GM21423 (cell line): ENCODE measurements at regions not wholly inside any gene's neighbourhood (a gene's known extent, or its start where the extent isn't known, plus 50 kb on each side); places are given as distances from the start of the nearest gene placed in this dataset.

Experiments used
- ATAC-seq: cut with Tn5 transposase; IDR thresholded peaks from one replicate; pipeline ENCODE4 v1.9.1; 2021; ENCODE audit warnings: mild to moderate bottlenecking, moderate library complexity; ENCODE audit not compliant: unreplicated experiment

DNA sequence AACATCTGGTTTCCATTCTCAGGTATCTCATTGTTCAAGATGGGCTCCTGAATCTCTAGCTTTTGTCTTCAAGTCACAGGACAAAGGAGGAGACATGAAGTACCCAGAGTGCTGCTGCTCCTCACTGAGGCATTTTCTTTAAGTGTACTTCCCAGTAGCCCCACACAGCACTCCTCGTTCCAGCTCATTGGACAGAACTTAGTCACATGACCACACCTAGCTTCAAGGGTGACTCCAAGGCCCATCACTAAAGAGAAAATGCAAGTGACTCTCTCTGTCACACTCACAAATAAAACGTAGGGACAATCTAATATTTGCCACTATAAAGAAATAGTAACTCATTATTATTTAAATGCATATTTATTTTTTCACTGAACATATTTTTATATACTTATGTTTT is 58.3 kb upstream of the NEUROD6 start:
- ATAC-seq, result no peak

DNA sequence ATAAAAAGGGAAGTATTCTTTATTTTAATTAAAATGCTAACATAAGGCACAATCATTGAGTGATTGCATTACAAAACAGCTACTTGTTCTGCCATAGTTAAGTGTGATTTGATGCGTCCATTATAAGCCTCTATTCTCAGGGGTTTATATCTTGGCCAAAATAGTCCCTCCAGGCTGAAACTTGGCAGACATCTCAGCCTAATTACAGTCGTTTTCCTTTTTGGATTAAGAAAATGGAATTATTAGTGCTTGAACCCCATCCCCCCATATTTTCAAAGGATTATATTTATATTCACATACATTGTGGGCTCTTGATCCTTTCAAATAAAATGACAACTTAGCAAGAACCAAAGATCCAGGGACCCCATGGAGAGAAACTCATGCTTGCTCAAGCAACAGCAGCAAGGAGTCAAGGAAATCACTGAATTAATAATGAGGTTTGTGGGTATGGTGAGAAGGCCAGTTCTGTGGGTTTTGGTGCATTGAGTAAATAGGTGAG is 66.7 kb upstream of the NEUROD6 start:
- no peak for ATAC-seq

DNA sequence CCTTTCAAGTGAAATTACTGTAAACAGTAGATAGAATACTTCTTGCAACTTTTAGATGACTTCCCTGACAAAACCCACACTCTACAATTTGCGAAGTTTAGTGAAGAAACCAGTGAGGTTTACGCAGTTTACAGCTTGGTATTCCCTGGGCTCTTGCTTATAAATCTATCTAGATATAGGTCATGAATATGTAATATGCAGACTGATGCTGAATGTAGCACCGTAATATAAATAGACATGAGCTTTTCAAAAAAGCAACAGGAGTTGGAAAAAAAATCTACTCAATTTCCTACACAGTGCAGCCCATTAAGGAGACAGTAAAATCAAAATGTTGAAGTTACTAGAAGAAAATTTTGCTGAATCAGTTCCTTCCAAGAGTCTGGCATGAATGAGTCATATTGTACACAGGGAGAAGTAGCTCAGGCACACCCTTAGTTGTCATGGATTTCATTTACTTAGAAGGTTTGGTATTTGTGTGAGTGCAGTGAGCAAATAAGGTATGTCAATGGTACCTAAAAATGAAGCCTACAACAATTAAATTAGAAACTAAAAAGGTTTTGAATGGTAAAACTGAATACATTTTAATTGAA is 67.7 kb upstream of the NEUROD6 start:
- no peak for ATAC-seq

DNA sequence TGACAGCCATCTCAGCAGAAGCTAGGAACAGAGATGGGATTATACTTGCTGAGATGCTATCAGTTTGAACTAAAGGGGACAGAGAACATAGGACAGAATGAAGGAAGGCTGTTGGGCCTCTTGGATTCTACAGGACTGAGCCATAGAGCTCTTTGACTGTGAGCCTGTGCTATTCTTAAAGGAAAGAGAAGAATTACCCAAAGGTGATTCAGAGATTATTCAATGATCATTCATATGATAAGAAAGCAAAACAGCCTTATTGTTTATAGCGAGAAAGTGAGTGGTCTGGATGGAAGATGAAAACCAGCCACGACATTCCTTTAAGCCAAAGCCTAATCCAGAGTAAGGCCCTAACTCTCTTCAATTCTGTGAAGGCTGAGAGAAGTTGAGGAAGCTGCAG is 69.7 kb upstream of the NEUROD6 start:
- ATAC-seq, result no peak

DNA sequence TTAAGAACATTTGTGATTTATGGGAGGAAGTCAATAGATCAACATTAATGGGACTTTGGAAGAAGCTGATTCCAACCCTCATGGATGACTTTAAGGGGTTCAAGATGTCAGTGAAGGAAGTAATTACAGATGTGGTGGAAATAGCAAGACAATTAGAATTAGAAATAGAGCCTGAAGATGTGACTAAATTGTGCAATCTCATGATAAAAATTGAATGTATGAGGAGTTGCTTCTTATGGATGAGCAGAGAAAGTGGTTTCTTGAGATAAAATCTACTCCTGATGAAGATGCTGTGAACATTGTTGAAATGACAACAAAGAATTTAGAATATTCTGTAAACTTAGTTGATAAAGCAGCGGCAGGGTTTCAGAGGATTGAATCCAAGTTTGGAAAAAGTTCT is 70.9 kb upstream of the NEUROD6 start:
- no peak for ATAC-seq

DNA sequence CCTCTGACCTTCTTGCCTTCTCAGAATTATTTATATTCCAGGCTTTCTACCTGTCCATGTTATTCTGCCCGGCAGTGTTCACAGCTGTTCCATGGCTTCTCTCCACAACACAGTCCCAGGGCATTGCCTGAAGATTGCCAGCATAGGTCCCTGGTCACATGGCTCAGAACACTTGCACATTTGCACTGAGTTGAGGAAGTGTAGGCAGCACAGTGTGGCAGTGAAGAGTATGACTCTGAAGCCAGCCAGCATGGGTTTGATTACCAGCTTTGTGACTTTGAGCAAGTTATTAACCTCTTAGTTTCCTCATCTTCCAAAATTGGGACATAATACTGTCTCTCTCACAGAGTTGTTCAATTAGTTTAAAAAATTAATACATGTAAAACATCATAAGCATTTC is 73.2 kb upstream of the NEUROD6 start:
- ATAC-seq, result no peak

DNA sequence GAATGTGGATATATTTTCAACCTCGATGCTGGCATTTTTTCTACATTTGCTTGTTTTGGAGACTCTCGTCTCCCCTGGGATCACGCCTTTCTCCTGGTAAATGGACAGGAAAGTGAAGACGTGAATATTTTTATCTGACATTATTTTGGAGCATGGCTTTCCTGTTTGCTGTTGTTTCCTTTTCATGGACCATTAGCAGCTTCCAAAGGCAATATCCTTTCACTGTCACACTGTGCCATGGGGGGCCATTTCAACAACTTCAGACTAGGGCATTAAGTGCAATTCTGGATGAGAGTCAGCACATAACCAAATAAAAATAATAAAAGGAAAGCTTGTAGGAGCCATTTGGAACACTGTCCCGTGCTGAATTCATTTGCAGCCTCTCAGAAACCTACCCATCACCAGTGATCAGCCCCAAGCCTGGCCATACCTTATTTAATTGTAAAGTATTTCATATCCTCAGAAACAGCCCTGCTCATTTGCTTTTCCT is 75.9 kb upstream of the NEUROD6 start:
- no peak for ATAC-seq

DNA sequence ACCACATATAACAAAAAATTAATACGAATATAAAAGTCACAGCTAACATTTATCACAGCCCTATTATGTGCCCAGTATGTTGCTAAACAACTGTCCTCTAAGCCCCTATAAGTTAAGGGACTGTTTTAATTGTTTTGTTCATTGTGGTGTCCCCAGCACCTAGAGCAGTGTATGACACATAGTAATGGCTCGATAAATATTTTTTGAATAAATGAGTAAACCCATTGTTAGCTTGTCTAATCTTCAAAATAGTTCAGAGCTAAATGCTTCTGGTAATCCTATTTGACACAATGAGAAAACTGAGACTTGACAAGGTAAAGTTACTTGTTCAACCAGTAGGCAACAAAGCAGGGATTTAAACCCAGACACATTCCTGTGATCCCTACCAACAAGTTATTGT is 78.4 kb upstream of the NEUROD6 start:
- no peak for ATAC-seq

DNA sequence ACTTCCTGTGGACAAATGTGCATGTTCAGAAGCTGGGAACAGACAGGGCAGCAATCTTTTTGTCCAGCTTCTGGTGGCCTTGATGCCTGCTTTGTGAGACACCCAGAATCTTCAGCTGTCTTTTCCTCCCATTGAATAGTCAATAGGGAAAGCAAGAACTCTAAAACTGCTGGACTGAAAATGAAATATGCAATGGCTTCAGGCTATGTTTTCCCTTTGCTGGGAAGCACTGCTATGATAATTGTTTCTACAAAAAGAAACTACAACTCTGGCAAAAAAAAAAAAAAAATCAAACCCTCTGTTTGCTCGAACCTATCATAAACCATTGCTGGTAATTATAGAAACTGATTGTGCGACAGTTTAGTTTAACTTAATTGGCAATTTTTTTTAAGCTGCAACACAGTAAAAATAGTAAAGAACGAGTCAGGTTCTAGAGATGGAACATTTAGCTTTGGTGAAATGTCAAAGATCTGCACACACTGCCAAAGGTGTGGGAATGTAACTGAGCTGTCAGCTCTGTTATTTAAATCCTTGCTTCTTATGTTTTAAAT is 79.1 kb upstream of the NEUROD6 start:
- ATAC-seq, result no peak

DNA sequence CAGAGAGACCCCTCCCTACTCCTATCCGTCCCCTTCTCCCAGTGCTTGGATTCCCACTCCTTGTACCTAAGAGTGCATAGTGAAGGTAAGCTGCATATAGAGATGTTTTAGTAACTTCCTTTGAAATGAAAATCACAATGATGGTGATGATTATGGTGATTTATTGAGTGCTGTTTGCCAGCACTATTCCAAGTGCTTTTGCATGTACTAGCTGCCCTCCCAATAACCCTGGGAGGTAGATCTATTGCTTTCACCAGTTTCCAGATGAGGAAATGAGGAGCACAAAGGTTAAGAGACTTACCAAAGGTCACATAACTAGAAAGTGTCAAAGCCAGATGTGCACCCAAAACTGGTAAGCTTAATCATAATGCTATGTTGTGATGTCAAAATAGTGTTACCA is 80.4 kb upstream of the NEUROD6 start:
- no peak for ATAC-seq

DNA sequence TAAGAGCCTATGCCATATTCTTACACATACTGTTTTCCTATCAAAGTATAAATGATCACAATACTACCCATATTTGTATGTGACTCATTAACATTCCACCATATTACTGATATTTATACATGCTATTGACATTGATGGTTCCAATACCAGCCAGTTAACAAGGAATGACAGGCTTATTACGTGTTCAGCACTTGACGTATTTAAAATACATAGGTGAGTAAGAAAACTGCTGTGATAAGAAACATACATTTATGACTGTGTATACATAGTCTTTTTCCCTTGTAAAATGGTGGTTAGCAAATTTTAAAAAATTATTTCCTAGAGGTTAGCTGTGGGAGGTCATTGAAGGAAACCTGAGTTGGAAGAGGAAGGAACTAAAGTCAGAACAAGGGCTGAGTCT is 81.1 kb upstream of the NEUROD6 start:
- no peak for ATAC-seq

DNA sequence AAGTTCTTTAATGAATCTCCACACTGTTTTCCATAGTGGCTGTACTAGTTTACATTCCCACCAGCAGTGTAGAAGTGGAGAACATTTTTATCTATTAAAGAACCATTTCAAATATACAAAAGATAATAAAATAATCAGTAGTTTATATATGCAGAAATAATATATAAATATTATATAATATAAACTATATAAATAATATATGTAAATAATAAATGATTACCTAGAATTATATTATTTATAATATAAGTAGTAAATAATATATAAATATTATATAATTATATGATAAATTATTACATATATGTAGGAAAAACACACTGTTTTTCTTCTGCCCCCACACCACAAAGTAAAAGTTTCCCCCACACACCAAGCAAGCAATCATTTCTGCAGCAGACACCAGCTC is 83.5 kb upstream of the NEUROD6 start:
- ATAC-seq, result no peak

DNA sequence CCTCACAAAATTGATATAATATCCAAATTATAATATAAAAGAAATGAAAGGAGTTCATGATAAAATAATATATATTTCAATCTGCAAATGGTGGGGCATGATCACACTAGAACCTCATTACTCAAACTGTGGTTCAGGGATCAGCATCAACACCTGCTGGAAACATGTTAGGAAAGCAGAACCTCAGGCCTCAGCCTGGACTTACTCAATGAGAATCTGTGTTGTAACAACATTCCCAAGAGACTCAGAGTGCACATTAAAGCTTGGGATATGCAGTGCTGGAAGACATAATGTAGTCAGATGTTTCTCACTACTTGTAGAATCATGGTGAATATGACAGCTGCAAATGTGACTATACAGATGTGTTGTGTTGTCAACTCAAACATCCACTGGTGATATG is 81.7 kb upstream of the ITPRID1 start:
- no peak for ATAC-seq

DNA sequence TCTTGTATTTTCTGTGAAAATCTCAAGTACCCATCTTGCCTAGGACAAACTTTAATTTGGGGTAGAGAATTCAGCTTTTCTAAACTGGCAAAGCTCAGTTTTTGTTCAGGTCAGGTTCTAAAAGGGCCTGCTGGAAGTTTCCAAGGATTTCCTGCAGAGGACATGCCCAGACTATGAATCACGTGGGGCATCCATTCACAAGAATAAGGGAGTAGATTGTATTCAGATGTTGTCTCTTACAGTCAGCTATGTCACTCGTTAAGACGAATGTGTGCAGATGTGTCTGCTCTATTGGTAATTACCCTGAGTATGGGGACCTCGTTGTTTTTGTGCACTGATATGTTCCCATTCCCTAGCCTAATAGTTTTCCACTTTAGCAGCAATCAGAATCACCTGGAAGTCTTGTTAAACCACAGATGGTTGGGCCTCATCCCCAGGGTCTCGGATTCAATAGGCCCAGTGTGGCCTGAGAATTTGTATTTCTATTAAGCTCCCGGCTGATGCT is 81.0 kb upstream of the ITPRID1 start:
- no peak for ATAC-seq

DNA sequence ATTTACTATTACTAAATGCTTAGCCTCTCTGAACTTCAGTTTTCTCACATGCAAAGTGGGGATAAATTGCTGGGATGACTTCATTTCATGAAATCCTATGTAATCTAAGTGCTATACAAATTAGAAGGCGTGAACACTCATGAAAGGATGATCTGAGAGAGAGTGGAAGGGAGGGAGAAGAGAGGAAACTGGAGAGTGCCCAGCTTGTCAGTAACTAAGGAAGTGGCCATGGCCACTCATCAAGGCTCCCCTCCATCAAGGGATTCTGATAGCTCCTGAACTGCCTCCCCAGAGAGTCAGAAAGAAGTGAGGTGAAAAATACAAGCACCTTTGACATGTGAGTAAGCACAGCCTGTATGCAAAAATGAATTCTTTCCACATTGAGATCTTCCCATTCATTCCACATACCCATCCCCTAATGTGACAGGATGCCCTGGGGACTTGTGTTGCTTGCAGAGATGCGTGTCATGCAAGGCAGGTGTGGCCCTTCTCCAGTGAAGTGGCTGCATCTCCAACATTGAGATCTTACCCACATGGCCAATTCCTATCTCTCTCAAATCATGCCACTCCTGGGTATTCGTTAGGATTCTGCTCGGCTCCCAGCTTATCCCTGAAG is 76.5 kb upstream of the ITPRID1 start:
- ATAC-seq, result no peak

DNA sequence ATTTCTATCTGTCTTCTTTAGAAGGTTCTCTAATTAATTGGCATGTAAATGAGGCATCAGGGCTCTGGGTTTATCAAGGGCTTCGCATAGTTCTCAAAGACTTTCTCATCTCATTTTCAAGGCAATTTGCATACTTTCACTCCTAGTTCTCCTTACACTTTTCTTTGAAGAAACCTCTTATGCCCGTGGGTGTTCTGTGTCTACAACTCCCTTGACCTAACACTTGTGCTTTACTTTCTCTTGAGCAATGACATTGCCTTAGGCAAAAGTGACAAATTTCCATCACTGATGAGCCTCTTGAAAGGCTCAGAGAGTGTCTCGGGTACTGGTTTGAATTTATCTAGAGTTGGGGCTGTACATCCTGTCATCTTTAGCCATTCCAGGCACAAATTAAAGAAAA is 74.7 kb upstream of the ITPRID1 start:
- no peak for ATAC-seq

DNA sequence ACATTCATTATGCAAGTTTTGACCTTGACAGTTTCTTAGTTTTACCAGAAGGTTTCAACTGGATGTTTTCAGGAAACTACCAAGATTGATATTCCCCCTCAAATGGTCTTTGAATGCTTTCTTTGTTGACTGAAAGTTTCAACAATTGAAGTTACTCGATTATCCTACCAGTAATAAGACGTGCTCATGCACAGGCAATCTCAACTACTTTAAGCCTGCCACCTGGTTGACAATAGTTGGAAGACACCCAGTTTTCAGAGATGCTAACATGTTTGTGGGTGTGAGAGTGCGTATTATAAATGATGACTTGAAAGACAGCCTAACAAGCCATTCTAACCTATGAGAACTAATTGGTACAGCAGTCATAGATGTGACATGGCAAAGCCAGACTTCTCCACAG is 73.4 kb upstream of the ITPRID1 start:
- ATAC-seq, result no peak

DNA sequence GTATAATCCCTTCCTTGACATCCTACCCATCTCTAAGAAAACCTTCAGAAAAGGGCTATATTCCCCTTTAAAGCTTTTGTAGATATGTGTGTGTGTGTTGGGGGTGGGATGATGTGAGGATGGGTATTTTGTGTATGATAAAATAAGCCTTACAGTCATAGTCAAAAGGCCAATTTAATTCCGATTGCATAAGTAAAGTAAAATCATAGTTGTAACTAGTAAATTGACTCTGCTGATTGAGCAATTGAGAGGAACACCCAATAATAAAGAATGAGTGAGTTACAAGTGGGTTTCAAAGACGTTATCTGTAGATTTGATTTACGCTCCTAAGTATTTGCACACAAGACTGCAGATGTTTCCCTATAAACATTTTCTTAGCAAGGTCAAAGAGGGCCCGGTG is 71.3 kb upstream of the ITPRID1 start:
- no peak for ATAC-seq

DNA sequence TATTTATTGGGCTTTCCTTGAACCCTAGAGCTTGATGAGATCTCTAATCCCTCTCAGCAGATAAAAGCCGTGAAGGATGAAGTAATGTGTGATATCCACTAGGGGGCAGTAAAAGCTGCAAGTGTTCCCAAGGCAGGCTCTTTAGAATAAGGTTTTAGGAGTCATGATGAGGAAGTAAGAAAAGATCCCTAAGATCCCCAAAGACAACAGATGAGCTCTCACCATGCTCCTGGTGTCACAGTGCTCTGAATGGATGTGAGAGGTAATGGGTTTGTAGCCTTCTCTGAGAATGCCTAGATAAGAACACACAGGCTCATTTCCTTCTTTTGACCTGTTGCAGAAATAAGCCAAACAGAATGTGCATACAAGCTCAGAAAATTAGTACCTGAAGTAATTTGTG is 70.4 kb upstream of the ITPRID1 start:
- peak; percentile 78 for ATAC-seq

DNA sequence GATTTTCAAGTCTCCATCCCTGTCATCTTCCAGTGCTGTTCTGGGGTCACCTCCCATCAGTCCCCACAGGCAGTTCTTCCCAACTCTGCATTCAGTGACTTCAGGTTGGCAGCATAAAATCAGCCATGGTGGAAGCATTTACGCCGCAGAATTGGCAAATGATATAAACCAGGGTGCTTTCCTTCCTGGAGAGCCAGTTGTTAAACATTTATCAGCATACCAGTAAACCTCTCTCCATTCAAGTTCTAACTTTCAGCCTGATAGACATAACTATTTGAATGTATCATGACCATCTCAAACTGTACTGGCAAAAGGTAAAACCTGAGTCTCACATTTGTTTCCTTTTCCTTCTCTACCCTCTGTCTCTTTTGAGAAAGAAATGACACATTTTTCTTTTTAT is 69.7 kb upstream of the ITPRID1 start:
- ATAC-seq, result no peak

DNA sequence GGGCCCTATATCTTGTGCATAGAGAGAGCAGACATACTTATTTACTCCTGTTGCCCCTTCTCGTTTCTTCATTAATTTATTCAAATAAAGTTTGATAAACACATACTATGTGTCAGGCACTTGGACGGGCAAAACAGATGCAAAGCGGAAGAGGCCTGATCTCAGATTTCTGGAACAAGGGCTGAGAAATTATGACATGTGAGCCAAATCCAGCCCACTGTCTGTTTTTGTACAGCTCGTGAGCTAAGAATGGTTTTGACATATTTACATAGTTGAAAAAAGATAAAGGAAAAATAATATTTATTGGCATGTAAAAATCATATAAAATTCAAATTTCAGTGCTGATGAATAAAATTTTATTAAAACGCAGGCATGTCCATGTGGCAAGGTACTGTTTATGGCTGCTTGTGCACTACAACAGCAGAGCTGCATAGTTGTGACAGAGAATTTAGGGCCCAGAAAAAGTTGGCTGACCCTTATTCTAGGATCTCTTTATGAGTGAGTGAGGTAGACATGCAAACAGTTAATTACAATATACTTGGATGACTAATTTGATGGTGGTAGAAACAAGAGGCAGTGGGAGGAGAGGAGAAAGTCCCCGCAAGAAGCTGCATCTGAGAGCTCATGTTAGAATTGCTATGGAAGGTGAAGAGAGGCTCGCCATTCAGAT is 68.1 kb upstream of the ITPRID1 start:
- ATAC-seq, result no peak

DNA sequence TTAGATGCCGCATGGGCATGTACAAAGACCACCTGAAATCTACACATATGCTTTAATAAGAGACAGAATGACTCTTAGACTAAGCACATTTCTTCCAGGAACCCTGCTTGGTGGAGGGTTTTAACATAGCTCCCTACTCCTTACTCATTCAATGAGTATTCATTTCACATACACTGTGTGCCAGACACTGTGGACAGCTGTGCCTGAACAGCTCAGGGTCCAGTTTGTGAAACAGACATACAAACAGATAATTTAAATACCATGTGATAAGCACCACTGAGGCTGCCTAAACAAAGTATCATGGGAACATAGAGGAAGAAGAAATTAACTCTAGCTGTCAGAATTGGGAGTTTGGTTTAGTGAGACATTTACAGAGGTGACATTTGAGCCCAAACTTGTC is 65.2 kb upstream of the ITPRID1 start:
- no peak for ATAC-seq
